Spleen (tissue), 11 donors: ENCODE measurements at regions not wholly inside any gene's neighbourhood (a gene's known extent, or its start where the extent isn't known, plus 50 kb on each side); places are given as distances from the start of the nearest gene placed in this dataset.

Experiments used
- DNase-seq: peaks from one replicate; pipeline ENCODE4 v3.0.0-alpha.2; 2020
- H3K27ac ChIP-seq, 8 donors: fragments of 200-600 bp; sonication (generic) in 7 of 8; 1 replicate in 4 of 8; 2 replicates in 4 of 8; pipeline versions ENCODE4 v1.5.0 to v1.8.0; 2016 to 2021; ENCODE audit warnings: inconsistent platforms in 4 of 8, mild to moderate bottlenecking in 4 of 8, moderate library complexity in 1 of 8
- H3K27me3 ChIP-seq, 7 donors: fragments of 200-600 bp; sonication (generic) in 6 of 7; replicated peaks in 1 of 7; 1 replicate in 4 of 7; 2 replicates in 3 of 7; pipeline versions ENCODE4 v1.5.0 to v1.8.0; 2016 to 2021; ENCODE audit warnings: inconsistent platforms in 3 of 7, mild to moderate bottlenecking in 1 of 7
- H3K36me3 ChIP-seq, 6 donors: fragments of 200-600 bp; sonication (generic) in 5 of 6; 1 replicate in 4 of 6; 2 replicates in 2 of 6; pipeline versions ENCODE4 v1.5.0 to v1.8.0; 2016 to 2021; ENCODE audit warnings: inconsistent platforms in 2 of 6
- H3K4me1 ChIP-seq, 6 donors: fragments of 200-600 bp; sonication (generic) in 5 of 6; 1 replicate in 3 of 6; 2 replicates in 3 of 6; pipeline versions ENCODE4 v1.5.0 to v1.8.0; 2016 to 2021; ENCODE audit warnings: inconsistent platforms in 3 of 6
- H3K4me3 ChIP-seq, 8 donors: fragments of 200-600 bp; sonication (generic) in 7 of 8; 1 replicate in 4 of 8; 2 replicates in 4 of 8; pipeline versions ENCODE4 v1.5.0 to v1.8.0; 2016 to 2021; ENCODE audit warnings: inconsistent platforms in 4 of 8, mild to moderate bottlenecking in 4 of 8, moderate library complexity in 2 of 8
- H3K9me3 ChIP-seq, 8 donors: fragments of 200-600 bp; sonication (generic) in 7 of 8; 1 replicate in 4 of 8; 2 replicates in 4 of 8; pipeline versions ENCODE4 v1.5.0 to v1.8.0; 2016 to 2021; ENCODE audit warnings: inconsistent platforms in 4 of 8
- POLR2A ChIP-seq, 3 donors: fragments of 450-650 bp; IDR thresholded peaks; one replicate each; pipeline ENCODE4 v1.5.1; 2017; ENCODE audit warnings: antibody characterized with exemption in 3 of 3, mild to moderate bottlenecking in 1 of 3
- POLR2AphosphoS5 ChIP-seq, 3 donors: sonication (generic); formaldehyde crosslinking; IDR thresholded peaks; one replicate each; pipeline ENCODE4 v1.5.1; 2017; ENCODE audit warnings: antibody characterized with exemption in 3 of 3
- WGBS, 5 donors: extraction: QIAGEN DNeasy Blood & Tissue Kit in 3 of 5; methylation state at CpG; one replicate each; pipeline versions ENCODE4 v1.1.5 to v1.1.7; 2013 to 2018; 5-methylcytosine and 5-hydroxymethylcytosine counted together
- intact Hi-C: fragments of 100-400 bp; cut with DNase I; formaldehyde crosslinking; loops from one replicate; pipeline ENCODE4 v1.15.0; 2023; ENCODE audit warnings: low total_unique reads
- TF ChIP-seq, protein P1 (sequence below), 11 experiments: fragments of 200-600 bp in 7 of 11; fragments of 450-650 bp in 4 of 11; sonication (generic) in 4 of 11; IDR thresholded peaks in 8 of 11; conservative IDR thresholded peaks in 3 of 11; 1 replicate in 7 of 11; 2 replicates in 4 of 11; pipeline versions ENCODE4 v1.4.0 to v1.8.0; 2016 to 2021; ENCODE audit warnings: antibody characterized with exemption in 11 of 11, inconsistent platforms in 4 of 11, mild to moderate bottlenecking in 1 of 11
- donor health status: healthy with polysubstance abuse.
- donor health status: DM: no; HTN: no; CAD: no; lungs with moderate emphysema.
- donor health status: DM: no; HTN: no; CAD: no.
- donor health status: Bipolar disorder and iron deficiency.
- donor health status: healthy.
- donor health status: DM: no; HTN: no; CAD: no.
- donor health status: DM: yes; HTN: yes; CAD: no.

DNA sequence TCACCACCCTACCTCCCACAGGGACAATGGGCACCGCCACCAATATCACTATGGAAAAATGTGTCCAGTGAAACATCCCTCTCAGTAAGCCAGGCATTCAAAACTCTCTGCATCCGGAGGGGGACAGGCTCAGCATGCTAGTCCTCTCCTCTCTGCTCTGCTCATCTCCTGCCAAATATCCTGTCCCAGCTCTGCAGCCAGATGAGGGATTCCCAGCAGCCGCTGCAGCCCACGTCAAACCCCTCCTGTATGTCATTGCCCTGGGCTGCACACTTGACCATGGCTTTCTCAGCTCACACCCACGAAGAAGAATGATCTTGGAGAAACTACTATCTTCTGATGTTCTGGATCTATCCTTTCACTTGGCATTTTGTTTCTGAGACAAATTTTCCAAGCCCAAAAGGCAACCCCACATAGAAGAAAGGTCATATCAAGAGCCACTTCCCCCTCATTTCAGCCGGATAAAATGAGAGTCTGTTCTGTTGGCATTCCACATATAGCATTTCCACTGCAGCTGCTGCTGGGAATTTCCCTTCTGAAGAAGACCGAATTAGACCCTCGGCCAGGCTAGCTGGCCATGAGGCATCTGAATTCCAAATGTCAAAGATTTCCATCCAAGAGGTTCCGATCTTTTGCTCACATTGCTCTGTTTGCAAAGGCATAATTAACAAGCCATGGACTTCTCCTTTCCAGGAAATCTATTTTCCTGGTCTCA lies 338.0 kb downstream of the ACTL7B start:
- Histone ChIP-seq H3K36me3 (no peaks in the 10 kb centered on the region), H3K27me3 (no peaks in the 10 kb centered on the region), H3K9me3 (no peaks in the 10 kb centered on the region), H3K4me3 (no peak overlapping the region), H3K4me1 (no peaks in the 10 kb centered on the region), H3K27ac (no peak overlapping the region)
- intact Hi-C loops: no loop called here
- DNase-seq: no peak
- WGBS, 5 donors: 53 to 74% (median 72%) methylated on average over 9 of the region's 9 CpGs
- TF ChIP-seq POLR2A (IDR thresholded peaks at IDR 0.05) (no peak), POLR2AphosphoS5 (IDR thresholded peaks at IDR 0.05) (no peak)
- TF ChIP-seq, protein P1, sequence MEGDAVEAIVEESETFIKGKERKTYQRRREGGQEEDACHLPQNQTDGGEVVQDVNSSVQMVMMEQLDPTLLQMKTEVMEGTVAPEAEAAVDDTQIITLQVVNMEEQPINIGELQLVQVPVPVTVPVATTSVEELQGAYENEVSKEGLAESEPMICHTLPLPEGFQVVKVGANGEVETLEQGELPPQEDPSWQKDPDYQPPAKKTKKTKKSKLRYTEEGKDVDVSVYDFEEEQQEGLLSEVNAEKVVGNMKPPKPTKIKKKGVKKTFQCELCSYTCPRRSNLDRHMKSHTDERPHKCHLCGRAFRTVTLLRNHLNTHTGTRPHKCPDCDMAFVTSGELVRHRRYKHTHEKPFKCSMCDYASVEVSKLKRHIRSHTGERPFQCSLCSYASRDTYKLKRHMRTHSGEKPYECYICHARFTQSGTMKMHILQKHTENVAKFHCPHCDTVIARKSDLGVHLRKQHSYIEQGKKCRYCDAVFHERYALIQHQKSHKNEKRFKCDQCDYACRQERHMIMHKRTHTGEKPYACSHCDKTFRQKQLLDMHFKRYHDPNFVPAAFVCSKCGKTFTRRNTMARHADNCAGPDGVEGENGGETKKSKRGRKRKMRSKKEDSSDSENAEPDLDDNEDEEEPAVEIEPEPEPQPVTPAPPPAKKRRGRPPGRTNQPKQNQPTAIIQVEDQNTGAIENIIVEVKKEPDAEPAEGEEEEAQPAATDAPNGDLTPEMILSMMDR (IDR thresholded peaks at IDR 0.05 in 8 of 11, conservative IDR thresholded peaks at IDR 0.05 in 3 of 11): no peak

DNA sequence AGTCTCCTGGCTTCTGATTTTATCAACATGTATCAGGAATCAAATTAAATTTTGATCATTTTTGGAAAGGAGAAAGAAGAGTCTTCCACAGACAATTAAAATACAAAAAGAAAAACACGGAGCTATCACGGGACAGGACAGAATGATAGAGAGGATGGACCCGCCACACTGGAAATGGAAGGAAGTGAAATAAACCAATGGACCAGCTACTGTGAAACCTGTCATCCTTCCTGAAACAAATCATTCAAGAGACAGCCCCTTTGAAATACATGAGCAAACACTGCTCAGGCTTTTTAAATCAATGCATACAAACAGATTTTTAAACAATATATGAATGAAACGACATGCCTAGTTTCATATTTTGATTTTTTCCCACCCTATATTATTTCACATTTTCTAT lies 339.4 kb downstream of the ACTL7B start:
- TF ChIP-seq POLR2A (IDR thresholded peaks at IDR 0.05) (no peak), POLR2AphosphoS5 (IDR thresholded peaks at IDR 0.05) (no peak)
- TF ChIP-seq, protein P1 (IDR thresholded peaks at IDR 0.05 in 8 of 11, conservative IDR thresholded peaks at IDR 0.05 in 3 of 11): no peak
- H3K27ac ChIP-seq: no peak overlapping the region
- H3K4me3 ChIP-seq: no peak overlapping the region
- 65 to 92% (median 77%) methylated on average over 4 of the region's 4 CpGs for WGBS, 5 donors
- no peaks in the 10 kb centered on the region for H3K9me3 ChIP-seq
- H3K36me3 ChIP-seq: no peaks in the 10 kb centered on the region
- DNase-seq: no peak
- H3K27me3 ChIP-seq: no peaks in the 10 kb centered on the region
- intact Hi-C loops: no loop called here
- H3K4me1 ChIP-seq: no peaks in the 10 kb centered on the region

DNA sequence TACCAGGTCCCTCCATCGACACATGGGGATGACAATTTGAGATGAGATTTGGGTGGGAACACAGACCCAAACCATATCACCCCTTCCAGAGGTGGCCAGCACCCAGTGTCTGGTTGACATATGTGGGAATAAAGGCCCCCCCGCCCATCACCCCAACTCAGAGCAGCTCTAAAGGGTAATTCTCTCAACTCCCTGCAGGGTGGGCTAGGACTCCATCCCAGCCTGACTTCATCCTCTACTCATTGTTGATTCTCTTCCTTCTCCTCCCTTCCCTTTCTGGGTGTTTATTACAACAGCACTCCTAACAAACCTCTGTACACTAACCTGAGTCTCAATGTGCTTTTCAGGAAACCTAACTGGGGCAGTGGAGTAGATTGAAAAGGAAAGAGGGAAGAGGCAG lies 339.9 kb downstream of the ACTL7B start:
- Histone ChIP-seq H3K27ac (no peak overlapping the region), H3K36me3 (no peaks in the 10 kb centered on the region), H3K4me1 (no peaks in the 10 kb centered on the region), H3K9me3 (peaks cover 0 to under 1% (median 0%) of the 10 kb centered on the region in 8 donors), H3K27me3 (no peaks in the 10 kb centered on the region), H3K4me3 (no peak overlapping the region)
- TF ChIP-seq POLR2A (IDR thresholded peaks at IDR 0.05) (no peak), POLR2AphosphoS5 (IDR thresholded peaks at IDR 0.05) (no peak)
- intact Hi-C loops: no loop called here
- 77 to 98% (median 86%) methylated on average over 2 of the region's 2 CpGs for WGBS, 5 donors
- no peak for DNase-seq

- intact Hi-C loops: no loop called here
- TF ChIP-seq, protein P1 (IDR thresholded peaks at IDR 0.05 in 8 of 11, conservative IDR thresholded peaks at IDR 0.05 in 3 of 11): no peak
- TF ChIP-seq POLR2A (IDR thresholded peaks at IDR 0.05): no peak
- TF ChIP-seq POLR2AphosphoS5 (IDR thresholded peaks at IDR 0.05): no peak
- WGBS, 5 donors: 69 to 85% (median 82%) methylated on average over 5 of the region's 5 CpGs
- no peak overlapping the region for H3K27ac ChIP-seq
- no peaks in the 10 kb centered on the region for H3K4me1 ChIP-seq
- no peaks in the 10 kb centered on the region for H3K36me3 ChIP-seq
- DNase-seq: no peak
- peaks cover 0 to 5% (median 4%) of the 10 kb centered on the region in 8 donors for H3K9me3 ChIP-seq
- H3K27me3 ChIP-seq: no peaks in the 10 kb centered on the region
- no peak overlapping the region for H3K4me3 ChIP-seq
These were observed 343.2 kb downstream of the ACTL7B start for GRCh38 chr9:108512426-108513173.
